ENCODE measurements at regions not wholly inside any gene's neighbourhood (a gene's known extent, or its start where the extent isn't known, plus 50 kb on each side); places are given as distances from the start of the nearest gene placed in this dataset.

DNA sequence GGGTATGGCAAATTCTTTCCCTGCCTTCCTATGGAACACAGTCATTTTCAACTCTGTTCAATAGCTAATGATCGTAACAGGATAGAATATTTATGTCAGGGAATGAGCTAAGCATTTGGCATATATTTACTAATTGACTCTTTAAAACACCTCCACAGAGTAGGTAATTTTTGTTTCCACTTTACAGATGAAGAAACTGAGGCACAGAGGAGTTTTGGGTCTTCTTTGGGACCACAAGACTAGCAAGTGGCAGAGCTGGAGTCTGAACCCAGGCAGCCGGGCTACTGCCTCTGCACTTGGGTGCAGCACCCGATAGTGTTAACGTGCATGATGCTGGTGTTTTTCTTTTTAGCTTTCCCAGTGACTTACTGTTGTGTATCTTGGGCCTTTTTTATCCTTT lies 384.0 kb downstream of the SFMBT2 start:
- H3K36me3 ChIP-seq (ENCODE audit: control insufficient read depth, insufficient read depth, low read length) = no peaks in the 10 kb centered on the region
- no peaks in the 10 kb centered on the region for H3K4me1 Mint-ChIP-seq
- H3K9me3 ChIP-seq (ENCODE audit: control insufficient read depth, low read length) = no peaks in the 10 kb centered on the region
- H3K4me3 Mint-ChIP-seq = no peak overlapping the region
- no peak overlapping the region for H3K27ac Mint-ChIP-seq
- WGBS, 2 experiments (ENCODE audit: insufficient coverage in 1 of 2, insufficient read length in 1 of 2) = 89% methylated on average over 4 of the region's 4 CpGs; no CpG with 5 or more reads in 1 of the 2 experiments
- no peak for DNase-seq
- no peaks in the 10 kb centered on the region for H3K9me3 Mint-ChIP-seq
- no peak overlapping the region for H3K27ac ChIP-seq (ENCODE audit: low read depth, low read length)
- no peak overlapping the region for H3K9ac ChIP-seq (ENCODE audit: extremely low read depth, low read length, poor library complexity, severe bottlenecking)
- H3K4me3 ChIP-seq (ENCODE audit: low read length) = no peak overlapping the region
- TF ChIP-seq, protein P1, sequence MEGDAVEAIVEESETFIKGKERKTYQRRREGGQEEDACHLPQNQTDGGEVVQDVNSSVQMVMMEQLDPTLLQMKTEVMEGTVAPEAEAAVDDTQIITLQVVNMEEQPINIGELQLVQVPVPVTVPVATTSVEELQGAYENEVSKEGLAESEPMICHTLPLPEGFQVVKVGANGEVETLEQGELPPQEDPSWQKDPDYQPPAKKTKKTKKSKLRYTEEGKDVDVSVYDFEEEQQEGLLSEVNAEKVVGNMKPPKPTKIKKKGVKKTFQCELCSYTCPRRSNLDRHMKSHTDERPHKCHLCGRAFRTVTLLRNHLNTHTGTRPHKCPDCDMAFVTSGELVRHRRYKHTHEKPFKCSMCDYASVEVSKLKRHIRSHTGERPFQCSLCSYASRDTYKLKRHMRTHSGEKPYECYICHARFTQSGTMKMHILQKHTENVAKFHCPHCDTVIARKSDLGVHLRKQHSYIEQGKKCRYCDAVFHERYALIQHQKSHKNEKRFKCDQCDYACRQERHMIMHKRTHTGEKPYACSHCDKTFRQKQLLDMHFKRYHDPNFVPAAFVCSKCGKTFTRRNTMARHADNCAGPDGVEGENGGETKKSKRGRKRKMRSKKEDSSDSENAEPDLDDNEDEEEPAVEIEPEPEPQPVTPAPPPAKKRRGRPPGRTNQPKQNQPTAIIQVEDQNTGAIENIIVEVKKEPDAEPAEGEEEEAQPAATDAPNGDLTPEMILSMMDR (conservative IDR thresholded peaks at IDR 0.05) = no peak
- H3K27me3 ChIP-seq (ENCODE audit: control insufficient read depth, insufficient read depth, low read length, poor library complexity, severe bottlenecking) = no peaks in the 10 kb centered on the region
- H3K36me3 Mint-ChIP-seq (ENCODE audit: low read depth) = no peaks in the 10 kb centered on the region
- H3K27me3 Mint-ChIP-seq (ENCODE audit: insufficient read depth) = peaks cover 3% of the 10 kb centered on the region
- no peaks in the 10 kb centered on the region for H3K4me1 ChIP-seq (ENCODE audit: control insufficient read depth, insufficient read depth, low read length)

- peaks cover 2% of the 10 kb centered on the region for H3K9me3 Mint-ChIP-seq
- peaks cover 3% of the 10 kb centered on the region for H3K27me3 Mint-ChIP-seq (ENCODE audit: insufficient read depth)
- H3K9ac ChIP-seq (ENCODE audit: extremely low read depth, low read length, poor library complexity, severe bottlenecking) = no peak overlapping the region
- H3K4me1 ChIP-seq (ENCODE audit: control insufficient read depth, insufficient read depth, low read length) = no peaks in the 10 kb centered on the region
- no peak overlapping the region for H3K27ac Mint-ChIP-seq
- no peak overlapping the region for H3K4me3 Mint-ChIP-seq
- TF ChIP-seq, protein P1 (conservative IDR thresholded peaks at IDR 0.05) = no peak
- H3K4me1 Mint-ChIP-seq = no peaks in the 10 kb centered on the region
- H3K4me3 ChIP-seq (ENCODE audit: low read length) = no peak overlapping the region
- no peaks in the 10 kb centered on the region for H3K36me3 Mint-ChIP-seq (ENCODE audit: low read depth)
- H3K9me3 ChIP-seq (ENCODE audit: control insufficient read depth, low read length) = peaks cover 1% of the 10 kb centered on the region
- DNase-seq = no peak
- WGBS, 2 experiments (ENCODE audit: insufficient coverage in 1 of 2, insufficient read length in 1 of 2) = 96% methylated on average over 2 of the region's 2 CpGs; no CpG with 5 or more reads in 1 of the 2 experiments
- no peak overlapping the region for H3K27ac ChIP-seq (ENCODE audit: low read depth, low read length)
- H3K27me3 ChIP-seq (ENCODE audit: control insufficient read depth, insufficient read depth, low read length, poor library complexity, severe bottlenecking) = no peaks in the 10 kb centered on the region
- H3K36me3 ChIP-seq (ENCODE audit: control insufficient read depth, insufficient read depth, low read length) = no peaks in the 10 kb centered on the region
Observed at GRCh38 chr10:7025296-7025695, 385.5 kb downstream of the SFMBT2 start.

DNA sequence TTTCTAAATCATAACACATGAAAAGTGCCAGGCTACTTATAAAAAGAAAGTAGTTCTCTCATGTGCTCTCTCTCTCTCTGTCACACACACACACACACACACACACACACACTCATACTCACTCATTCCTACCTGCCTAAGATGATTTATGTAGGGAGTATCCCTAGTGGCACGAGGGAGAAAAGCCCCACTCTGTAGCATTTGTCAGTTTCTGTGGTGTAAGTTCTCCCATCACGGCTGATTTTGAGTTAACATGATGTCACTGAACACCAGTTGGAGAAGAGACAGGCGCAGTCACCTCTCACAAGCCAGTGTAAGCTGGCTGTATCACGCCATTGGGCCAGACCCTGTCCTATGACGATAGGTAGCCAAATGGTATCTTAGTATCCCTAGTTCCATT lies 395.4 kb downstream of the SFMBT2 start:
- 87 to 91% methylated on average over 3 to 5 of the region's 5 CpGs for WGBS, 2 experiments (ENCODE audit: insufficient coverage in 1 of 2, insufficient read length in 1 of 2)
- no peaks in the 10 kb centered on the region for H3K36me3 ChIP-seq (ENCODE audit: control insufficient read depth, insufficient read depth, low read length)
- H3K9ac ChIP-seq (ENCODE audit: extremely low read depth, low read length, poor library complexity, severe bottlenecking) = no peak overlapping the region
- no peaks in the 10 kb centered on the region for H3K4me1 Mint-ChIP-seq
- H3K36me3 Mint-ChIP-seq (ENCODE audit: low read depth) = no peaks in the 10 kb centered on the region
- DNase-seq = no peak
- H3K4me3 Mint-ChIP-seq = no peak overlapping the region
- no peak overlapping the region for H3K4me3 ChIP-seq (ENCODE audit: low read length)
- TF ChIP-seq, protein P1 (conservative IDR thresholded peaks at IDR 0.05) = no peak
- peaks cover 4% of the 10 kb centered on the region for H3K9me3 ChIP-seq (ENCODE audit: control insufficient read depth, low read length)
- no peak overlapping the region for H3K27ac Mint-ChIP-seq
- no peaks in the 10 kb centered on the region for H3K4me1 ChIP-seq (ENCODE audit: control insufficient read depth, insufficient read depth, low read length)
- no peaks in the 10 kb centered on the region for H3K27me3 ChIP-seq (ENCODE audit: control insufficient read depth, insufficient read depth, low read length, poor library complexity, severe bottlenecking)
- H3K27ac ChIP-seq (ENCODE audit: low read depth, low read length) = no peak overlapping the region
- no peaks in the 10 kb centered on the region for H3K27me3 Mint-ChIP-seq (ENCODE audit: insufficient read depth)
- H3K9me3 Mint-ChIP-seq = peaks cover 4% of the 10 kb centered on the region

Data from endodermal cell (in vitro differentiated cells).